HG03520 (cell line): ENCODE measurements at regions not wholly inside any gene's neighbourhood (a gene's known extent, or its start where the extent isn't known, plus 50 kb on each side); places are given as distances from the start of the nearest gene placed in this dataset.
"Not testable (repeated sequence)": the region's sequence is repeated elsewhere in the genome, so short reads cannot be mapped to it uniquely, and the experiment has no call there.

ENCODE experiments used
- ATAC-seq: cut with Tn5 transposase; IDR thresholded peaks from one replicate; pipeline ENCODE4 v1.9.1; 2021; ENCODE audit warnings: mild to moderate bottlenecking, moderate library complexity; ENCODE audit not compliant: unreplicated experiment

- no peak for ATAC-seq
Measured at GRCh38 chr5:104071887-104072286, 509.3 kb upstream of the NUDT12 start.

- no peak for ATAC-seq
Measured at GRCh38 chr5:104062621-104063377, 500.2 kb upstream of the NUDT12 start.

GRCh38 chr5:104061707-104062106 is 499.1 kb upstream of the NUDT12 start:
- no peak for ATAC-seq

- ATAC-seq: no peak
Measured at GRCh38 chr5:104053353-104053649, 490.7 kb upstream of the NUDT12 start.

- ATAC-seq: no peak
Measured at GRCh38 chr5:104052558-104053352, 490.2 kb upstream of the NUDT12 start.

- ATAC-seq: no peak
Measured at GRCh38 chr5:104050436-104050835, 487.8 kb upstream of the NUDT12 start.

GRCh38 chr5:104049752-104050151 is 487.2 kb upstream of the NUDT12 start:
- ATAC-seq: no peak

GRCh38 chr5:104048231-104048630 is 485.6 kb upstream of the NUDT12 start:
- no peak for ATAC-seq

GRCh38 chr5:104045987-104046386 is 483.4 kb upstream of the NUDT12 start:
- no peak for ATAC-seq

- not testable (repeated sequence) for ATAC-seq
Measured at GRCh38 chr5:104039871-104040270, 477.3 kb upstream of the NUDT12 start.

GRCh38 chr5:104037136-104037535 is 474.5 kb upstream of the NUDT12 start:
- not testable (repeated sequence) for ATAC-seq

- ATAC-seq: not testable (repeated sequence)
Measured at GRCh38 chr5:104033186-104033585, 470.6 kb upstream of the NUDT12 start.

GRCh38 chr5:104024538-104024937 is 461.9 kb upstream of the NUDT12 start:
- no peak for ATAC-seq

GRCh38 chr5:104023739-104024138 is 461.1 kb upstream of the NUDT12 start:
- no peak for ATAC-seq

- ATAC-seq: no peak
Measured at GRCh38 chr5:104019956-104020355, 457.4 kb upstream of the NUDT12 start.

- ATAC-seq: no peak
Measured at GRCh38 chr5:104018299-104018698, 455.7 kb upstream of the NUDT12 start.

- ATAC-seq: no peak
Measured at GRCh38 chr5:104016646-104017045, 454.1 kb upstream of the NUDT12 start.

- ATAC-seq: no peak
Measured at GRCh38 chr5:104015765-104016164, 453.2 kb upstream of the NUDT12 start.

GRCh38 chr5:104002783-104003182 is 440.2 kb upstream of the NUDT12 start:
- not testable (repeated sequence) for ATAC-seq

- ATAC-seq: no peak
Measured at GRCh38 chr5:104001136-104001535, 438.5 kb upstream of the NUDT12 start.

- no peak for ATAC-seq
Measured at GRCh38 chr5:103993031-103993430, 430.4 kb upstream of the NUDT12 start.

GRCh38 chr5:103990064-103990463 is 427.5 kb upstream of the NUDT12 start:
- no peak for ATAC-seq
